ENCODE measurements at regions not wholly inside any gene's neighbourhood (a gene's known extent, or its start where the extent isn't known, plus 50 kb on each side); places are given as distances from the start of the nearest gene placed in this dataset.
"Not testable (repeated sequence)": the region's sequence is repeated elsewhere in the genome, so short reads cannot be mapped to it uniquely, and the experiment has no call there.

DNA sequence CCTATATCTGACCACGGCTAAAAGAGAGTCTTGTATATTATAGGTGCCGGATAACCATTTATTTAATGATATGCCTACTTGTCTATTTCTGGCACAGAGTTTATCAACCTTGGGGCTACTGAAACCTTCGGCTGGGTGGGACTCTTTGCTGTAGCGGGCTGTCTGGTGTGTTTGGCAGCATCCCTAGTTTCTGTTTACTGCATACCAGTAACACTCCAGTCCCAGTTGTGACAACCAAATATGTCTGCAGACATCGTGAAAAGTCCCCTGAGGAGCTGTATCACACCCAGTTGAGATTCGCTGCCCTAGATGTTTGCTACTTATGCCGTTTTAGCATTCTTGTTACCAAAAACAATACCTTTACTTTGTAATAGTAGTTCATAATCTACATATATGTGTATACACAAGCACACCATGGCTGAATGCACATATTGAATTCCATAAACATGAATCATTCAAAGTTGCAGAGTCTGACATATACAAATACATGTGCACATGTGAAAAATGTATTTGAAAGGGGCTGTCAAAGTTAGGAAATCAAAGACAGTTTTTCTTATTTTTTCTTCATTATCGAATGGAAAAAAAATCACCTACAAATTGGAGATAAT, 89.1 kb upstream of the SHISA6 start:
- H3K79me1 ChIP-seq (ENCODE audit: insufficient read depth, low read depth, low read length, poor library complexity, severe bottlenecking): no peaks in the 10 kb centered on the region
- no peak overlapping the region for H2AK5ac ChIP-seq (ENCODE audit: insufficient read length, low read length)
- H3K9me3 ChIP-seq (ENCODE audit: control insufficient read depth, low read depth, low read length): no peaks in the 10 kb centered on the region
- H2BK20ac ChIP-seq (ENCODE audit: low read depth, low read length, poor library complexity, severe bottlenecking): no peak overlapping the region
- H3K23ac ChIP-seq (ENCODE audit: insufficient read length, low read depth, low read length): no peak overlapping the region
- TF ChIP-seq, protein P1, sequence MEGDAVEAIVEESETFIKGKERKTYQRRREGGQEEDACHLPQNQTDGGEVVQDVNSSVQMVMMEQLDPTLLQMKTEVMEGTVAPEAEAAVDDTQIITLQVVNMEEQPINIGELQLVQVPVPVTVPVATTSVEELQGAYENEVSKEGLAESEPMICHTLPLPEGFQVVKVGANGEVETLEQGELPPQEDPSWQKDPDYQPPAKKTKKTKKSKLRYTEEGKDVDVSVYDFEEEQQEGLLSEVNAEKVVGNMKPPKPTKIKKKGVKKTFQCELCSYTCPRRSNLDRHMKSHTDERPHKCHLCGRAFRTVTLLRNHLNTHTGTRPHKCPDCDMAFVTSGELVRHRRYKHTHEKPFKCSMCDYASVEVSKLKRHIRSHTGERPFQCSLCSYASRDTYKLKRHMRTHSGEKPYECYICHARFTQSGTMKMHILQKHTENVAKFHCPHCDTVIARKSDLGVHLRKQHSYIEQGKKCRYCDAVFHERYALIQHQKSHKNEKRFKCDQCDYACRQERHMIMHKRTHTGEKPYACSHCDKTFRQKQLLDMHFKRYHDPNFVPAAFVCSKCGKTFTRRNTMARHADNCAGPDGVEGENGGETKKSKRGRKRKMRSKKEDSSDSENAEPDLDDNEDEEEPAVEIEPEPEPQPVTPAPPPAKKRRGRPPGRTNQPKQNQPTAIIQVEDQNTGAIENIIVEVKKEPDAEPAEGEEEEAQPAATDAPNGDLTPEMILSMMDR (conservative IDR thresholded peaks at IDR 0.05): no peak
- peaks cover 0 to 2% (median 0%) of the 10 kb centered on the region in 3 experiments; a peak in 2 of 7 replicates for H3K36me3 Mint-ChIP-seq (ENCODE audit: insufficient read depth in 1 of 3, low read depth in 3 of 3)
- no peak overlapping the region for H3K4me2 ChIP-seq (ENCODE audit: insufficient read depth, insufficient read length, low read length)
- H3K4me3 Mint-ChIP-seq: no peak overlapping the region
- H3K27ac Mint-ChIP-seq: no peak overlapping the region
- no peak overlapping the region for H3K18ac ChIP-seq (ENCODE audit: insufficient read length, low read depth, low read length)
- H3K23me2 ChIP-seq (ENCODE audit: insufficient read length, low read depth, low read length, poor library complexity, severe bottlenecking): no peaks in the 10 kb centered on the region
- no peak overlapping the region for H3K56ac ChIP-seq (ENCODE audit: insufficient read length, low read depth, low read length)
- H4K5ac ChIP-seq (ENCODE audit: insufficient read length, low read depth, low read length): no peak overlapping the region
- no peaks in the 10 kb centered on the region for H3K27me3 ChIP-seq (ENCODE audit: insufficient read depth, low read length)
- no peak overlapping the region for H3K27ac ChIP-seq (ENCODE audit: insufficient read length, low read depth, low read length)
- H4K20me1 ChIP-seq (ENCODE audit: control insufficient read depth, insufficient read depth, insufficient read length): no peaks in the 10 kb centered on the region
- H3K4me1 ChIP-seq (ENCODE audit: insufficient read depth, low read length): no peaks in the 10 kb centered on the region
- no peak overlapping the region for H4K8ac ChIP-seq (replicated peaks; ENCODE audit: insufficient read length, low read depth, low read length)
- no peak overlapping the region for H3K9ac ChIP-seq (ENCODE audit: extremely low read depth, insufficient read length, low read length)
- no peak overlapping the region for H3K14ac ChIP-seq (ENCODE audit: insufficient read depth, low read length)
- no peaks in the 10 kb centered on the region for H3K79me2 ChIP-seq (ENCODE audit: insufficient read depth, low read length)
- peaks cover 2% of the 10 kb centered on the region; the same call in 1 of the 2 replicates for H3K27me3 Mint-ChIP-seq (ENCODE audit: low read depth)
- no peaks in the 10 kb centered on the region for H3K4me1 Mint-ChIP-seq
- no CpG with 5 or more reads among the region's 8 CpGs for WGBS (ENCODE audit: extremely low coverage, insufficient read length, low lambda C conversion rate)
- no peak overlapping the region for H2AFZ ChIP-seq (ENCODE audit: low read length)
- H2BK12ac ChIP-seq (ENCODE audit: insufficient read length, low read depth, low read length): no peak overlapping the region
- no peak for DNase-seq
- no peak overlapping the region for H2BK15ac ChIP-seq (ENCODE audit: low read depth, low read length)
- no peak overlapping the region for H2BK5ac ChIP-seq (ENCODE audit: insufficient read length, low read length)
- H4K91ac ChIP-seq (ENCODE audit: insufficient read length, low read depth, low read length): no peak overlapping the region
- H3K9me3 Mint-ChIP-seq: peaks cover 3 to 4% of the 10 kb centered on the region in 2 experiments; a peak in 4 of 5 replicates
- no peak overlapping the region for H2BK120ac ChIP-seq (ENCODE audit: low read depth, low read length, poor library complexity, severe bottlenecking)
- no peak overlapping the region for H3T11ph ChIP-seq (ENCODE audit: low read length)
- H3K4ac ChIP-seq (ENCODE audit: low read depth, low read length): no peak overlapping the region

DNA sequence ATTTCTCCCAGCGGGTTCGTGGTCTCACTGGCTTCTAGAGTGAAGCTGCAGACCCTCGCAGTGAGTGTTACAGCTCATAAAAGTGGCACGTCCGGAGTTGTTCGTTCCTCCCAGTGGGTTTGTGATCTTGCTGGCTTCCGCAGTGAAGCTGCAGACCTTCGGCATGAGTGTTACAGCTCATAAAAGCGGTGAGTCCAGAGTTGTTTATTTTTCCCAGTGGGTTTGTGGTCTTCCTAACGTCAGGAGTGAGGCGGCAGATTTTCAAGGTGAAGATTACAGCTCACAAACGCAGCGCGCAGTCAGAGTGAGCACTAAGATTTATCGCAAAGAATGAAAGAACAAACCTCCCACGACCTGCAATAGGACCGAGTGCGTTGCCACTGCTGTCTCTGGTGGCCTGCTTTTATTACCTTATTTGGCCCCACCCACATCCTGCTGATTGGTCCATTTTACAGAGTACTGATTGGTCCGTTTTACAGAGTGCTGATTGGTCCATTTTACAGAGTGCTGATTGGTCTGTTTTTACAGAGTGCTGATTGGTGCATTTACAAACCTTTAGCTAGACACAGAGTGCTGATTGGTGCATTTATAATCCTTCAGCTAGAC, 90.0 kb upstream of the SHISA6 start:
- H4K5ac ChIP-seq (ENCODE audit: insufficient read length, low read depth, low read length); H3K27ac ChIP-seq (ENCODE audit: insufficient read length, low read depth, low read length): not testable (repeated sequence)

More for the DNA sequence above, 90.0 kb upstream of the SHISA6 start:
- H3K4me3 Mint-ChIP-seq; H3K9ac ChIP-seq (ENCODE audit: extremely low read depth, insufficient read length, low read length); H3K4me1 Mint-ChIP-seq; H3K36me3 Mint-ChIP-seq (ENCODE audit: insufficient read depth in 1 of 3, low read depth in 3 of 3); H3K23ac ChIP-seq (ENCODE audit: insufficient read length, low read depth, low read length); H2BK5ac ChIP-seq (ENCODE audit: insufficient read length, low read length); H2AK5ac ChIP-seq (ENCODE audit: insufficient read length, low read length); H3K9me3 Mint-ChIP-seq; H3K4me2 ChIP-seq (ENCODE audit: insufficient read depth, insufficient read length, low read length); H2AFZ ChIP-seq (ENCODE audit: low read length); H3K27ac Mint-ChIP-seq; H3K23me2 ChIP-seq (ENCODE audit: insufficient read length, low read depth, low read length, poor library complexity, severe bottlenecking); H3K18ac ChIP-seq (ENCODE audit: insufficient read length, low read depth, low read length); H4K91ac ChIP-seq (ENCODE audit: insufficient read length, low read depth, low read length); H3K79me1 ChIP-seq (ENCODE audit: insufficient read depth, low read depth, low read length, poor library complexity, severe bottlenecking); H3T11ph ChIP-seq (ENCODE audit: low read length); H2BK12ac ChIP-seq (ENCODE audit: insufficient read length, low read depth, low read length); H3K9me3 ChIP-seq (ENCODE audit: control insufficient read depth, low read depth, low read length); H3K27me3 ChIP-seq (ENCODE audit: insufficient read depth, low read length); H3K4ac ChIP-seq (ENCODE audit: low read depth, low read length); H3K56ac ChIP-seq (ENCODE audit: insufficient read length, low read depth, low read length); H3K27me3 Mint-ChIP-seq (ENCODE audit: low read depth); H3K79me2 ChIP-seq (ENCODE audit: insufficient read depth, low read length); H2BK15ac ChIP-seq (ENCODE audit: low read depth, low read length); H3K4me1 ChIP-seq (ENCODE audit: insufficient read depth, low read length); H2BK120ac ChIP-seq (ENCODE audit: low read depth, low read length, poor library complexity, severe bottlenecking); DNase-seq; H2BK20ac ChIP-seq (ENCODE audit: low read depth, low read length, poor library complexity, severe bottlenecking); H4K8ac ChIP-seq (replicated peaks; ENCODE audit: insufficient read length, low read depth, low read length); H4K20me1 ChIP-seq (ENCODE audit: control insufficient read depth, insufficient read depth, insufficient read length); H3K14ac ChIP-seq (ENCODE audit: insufficient read depth, low read length): not testable (repeated sequence)
- WGBS (ENCODE audit: extremely low coverage, insufficient read length, low lambda C conversion rate): no CpG with 5 or more reads among the region's 19 CpGs
